GM04504 (cell line): ENCODE measurements at regions not wholly inside any gene's neighbourhood (a gene's known extent, or its start where the extent isn't known, plus 50 kb on each side); places are given as distances from the start of the nearest gene placed in this dataset.
"Not testable (repeated sequence)": the region's sequence is repeated elsewhere in the genome, so short reads cannot be mapped to it uniquely, and the experiment has no call there.

ENCODE experiments used
- DNase-seq: peaks from one replicate; pipeline ENCODE4 v3.0.0-alpha.2; 2012; ENCODE audit warnings: low read depth

DNA sequence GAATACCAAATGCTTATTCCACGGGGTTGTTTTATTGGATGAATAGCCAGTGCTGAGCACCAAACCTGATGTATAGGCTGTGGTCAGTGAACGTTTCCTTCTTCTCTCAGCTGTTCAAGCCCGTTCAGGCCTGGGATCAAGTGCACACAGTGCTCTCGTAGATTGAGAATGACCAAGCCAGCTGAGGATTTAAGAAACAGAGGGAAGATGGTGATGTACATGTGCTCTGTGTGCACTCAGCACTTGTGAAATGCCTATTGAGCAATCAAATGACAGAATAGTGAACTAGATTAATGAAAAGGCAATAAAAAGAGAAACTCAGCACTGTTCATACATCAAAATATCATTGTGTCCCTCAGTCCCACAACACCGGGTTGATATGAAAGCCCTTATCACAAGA is 302.5 kb downstream of the BMPER start:
- no peak for DNase-seq

GRCh38 chr7:34208878-34209621 is 303.7 kb downstream of the BMPER start:
- DNase-seq: no peak

GRCh38 chr7:34211018-34211417 is 305.7 kb downstream of the BMPER start:
- no peak for DNase-seq

DNA sequence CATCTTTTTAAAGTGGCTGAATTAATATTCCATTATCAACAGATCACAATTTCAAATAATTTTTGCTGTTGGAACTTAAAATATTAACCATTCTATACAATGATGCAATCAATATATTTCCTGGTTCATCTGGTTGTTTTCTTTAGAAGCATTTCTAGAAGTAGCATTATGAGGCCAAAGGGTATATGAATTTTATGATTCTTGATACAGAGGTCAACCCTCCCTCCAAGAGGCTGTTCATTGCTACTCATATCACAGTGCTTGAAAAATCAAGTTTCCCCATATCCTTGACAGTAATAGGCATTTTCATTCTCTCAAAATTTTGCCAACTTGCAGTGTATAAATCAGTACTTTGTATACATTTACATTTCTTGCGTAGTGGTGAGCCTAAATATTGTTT is 312.6 kb downstream of the BMPER start:
- no peak for DNase-seq

GRCh38 chr7:34219153-34219718 is 313.9 kb downstream of the BMPER start:
- no peak for DNase-seq

- no peak for DNase-seq
Observed at GRCh38 chr7:34220506-34221185, 315.3 kb downstream of the BMPER start.

DNA sequence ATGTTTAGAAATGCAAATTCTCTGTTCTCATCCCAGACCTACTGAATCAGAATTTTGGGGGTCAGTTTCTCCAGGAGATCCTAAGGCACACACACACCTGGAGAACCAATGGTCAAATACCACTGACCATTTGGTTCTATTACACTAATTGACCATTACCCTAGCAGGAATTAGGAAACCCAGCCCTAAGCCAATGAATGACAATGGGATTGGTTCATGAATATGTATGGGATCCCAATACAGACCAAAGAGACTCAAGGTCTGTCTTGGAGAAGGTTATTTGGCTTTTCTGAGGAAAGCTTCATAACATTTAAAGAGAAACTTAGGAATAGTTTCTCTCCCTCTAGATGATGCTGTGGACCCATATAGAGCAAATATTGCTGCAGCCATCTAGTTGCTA is 317.0 kb downstream of the BMPER start:
- no peak for DNase-seq

GRCh38 chr7:34222722-34223121 is 317.4 kb downstream of the BMPER start:
- DNase-seq: no peak

GRCh38 chr7:34224281-34224680 is 318.9 kb downstream of the BMPER start:
- no peak for DNase-seq

- DNase-seq: no peak
Observed at GRCh38 chr7:34225193-34225592, 319.9 kb downstream of the BMPER start.

DNA sequence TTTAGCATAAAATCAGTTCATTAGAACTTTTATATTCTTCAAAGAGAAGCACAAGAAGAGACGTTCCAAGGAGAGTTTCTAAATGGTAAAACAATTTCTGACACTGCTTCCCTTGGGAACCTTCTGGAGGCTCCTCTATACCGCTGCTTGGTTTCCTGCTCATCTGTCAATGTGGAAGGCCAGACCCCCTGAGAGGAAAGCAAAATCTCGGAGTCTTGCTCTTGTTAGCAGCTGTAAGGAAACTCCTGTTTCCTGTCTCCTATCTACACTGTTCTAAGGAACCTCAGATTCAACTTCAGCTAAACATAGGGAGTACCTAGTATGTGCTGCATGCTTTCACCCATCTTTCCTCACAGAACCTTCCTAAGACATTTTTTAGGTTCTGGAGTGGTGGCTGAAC is 322.2 kb downstream of the BMPER start:
- DNase-seq: no peak

DNA sequence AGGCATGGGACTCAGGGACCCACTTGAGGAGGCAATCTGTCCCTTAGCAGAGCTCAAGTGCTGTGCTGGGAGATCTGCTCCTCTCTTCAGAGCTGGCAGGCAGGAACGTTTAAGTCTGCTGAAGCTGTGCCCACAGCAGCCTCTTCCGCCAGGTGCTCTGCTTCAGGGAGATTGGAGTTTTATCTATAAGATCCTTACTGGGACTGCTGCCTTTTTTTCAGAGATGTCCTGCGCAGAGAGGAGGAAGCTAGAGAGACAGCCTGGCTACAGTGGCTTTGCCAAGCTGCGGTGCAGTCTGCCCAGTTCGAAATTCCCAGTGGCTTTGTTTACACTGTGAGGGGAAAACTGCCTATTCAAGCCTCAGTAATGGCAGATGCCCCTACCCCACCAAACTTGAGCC is 329.8 kb downstream of the BMPER start:
- DNase-seq: not testable (repeated sequence)

DNA sequence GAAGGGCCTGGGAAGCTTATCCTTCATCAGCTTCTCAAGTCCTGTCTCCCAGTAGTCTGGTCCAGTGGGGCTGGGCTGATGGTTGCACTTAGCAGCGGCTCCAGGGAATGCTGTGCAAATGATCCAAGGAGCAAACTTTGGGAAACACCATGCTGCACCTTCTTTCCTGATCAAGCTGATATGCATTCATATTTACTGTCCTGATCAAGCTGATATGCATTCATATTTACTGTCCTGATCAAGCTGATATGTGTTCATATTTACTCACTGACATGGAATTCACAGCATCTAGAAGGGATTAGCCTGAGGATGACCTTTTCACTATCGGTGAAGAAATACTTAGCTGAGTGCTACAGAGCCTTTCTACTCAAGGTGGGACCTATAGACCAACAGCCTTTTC is 330.7 kb downstream of the BMPER start:
- no peak for DNase-seq

DNA sequence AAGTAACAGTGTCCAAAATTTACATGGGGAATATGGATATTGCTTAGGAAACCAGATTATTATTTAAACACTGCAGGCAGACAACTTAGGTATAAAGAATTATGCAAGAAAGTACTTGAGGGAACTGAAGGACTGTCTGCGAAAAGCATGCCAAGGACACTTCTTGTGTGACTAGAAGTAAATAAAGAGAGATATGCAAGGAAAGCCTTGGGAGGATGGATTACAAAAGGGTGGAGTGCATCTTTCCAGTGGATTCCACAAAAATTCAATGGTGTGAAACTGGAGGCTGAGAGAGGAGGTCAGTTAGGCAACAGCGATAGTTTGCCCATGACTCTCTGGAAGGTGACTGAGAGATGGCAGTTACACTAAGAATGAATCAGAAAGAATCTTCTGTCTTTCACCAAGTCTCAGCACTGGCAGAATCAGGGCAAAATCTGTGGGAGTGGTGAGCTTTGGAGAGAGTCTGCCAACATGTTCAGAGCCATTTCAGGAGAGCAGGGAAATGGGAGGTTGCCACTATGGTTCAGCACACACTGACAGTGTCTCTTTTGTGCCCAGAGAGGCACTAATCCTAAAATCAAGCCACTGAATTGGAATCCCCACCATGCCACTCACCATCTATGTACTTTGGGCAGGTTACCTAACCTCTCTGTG is 331.6 kb downstream of the BMPER start:
- DNase-seq: no peak

DNA sequence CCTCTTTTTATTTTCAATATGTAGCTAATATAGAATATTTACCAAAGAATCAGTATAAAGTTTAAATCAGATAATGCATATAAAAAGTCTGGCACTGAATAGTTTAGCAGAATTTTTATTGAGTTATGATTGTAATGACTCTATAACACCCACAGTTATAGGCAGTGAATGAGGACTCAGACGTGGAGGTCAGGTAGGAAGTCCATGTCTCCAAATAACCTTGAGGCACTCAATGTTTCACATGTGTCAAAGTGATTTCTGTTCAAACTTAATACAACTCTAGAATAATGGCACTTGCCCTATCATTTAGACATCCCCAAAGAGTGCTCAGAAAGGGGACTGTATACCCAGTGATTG is 332.1 kb downstream of the BMPER start:
- no peak for DNase-seq

GRCh38 chr7:34240417-34240816 is 335.1 kb downstream of the BMPER start:
- DNase-seq: no peak

DNA sequence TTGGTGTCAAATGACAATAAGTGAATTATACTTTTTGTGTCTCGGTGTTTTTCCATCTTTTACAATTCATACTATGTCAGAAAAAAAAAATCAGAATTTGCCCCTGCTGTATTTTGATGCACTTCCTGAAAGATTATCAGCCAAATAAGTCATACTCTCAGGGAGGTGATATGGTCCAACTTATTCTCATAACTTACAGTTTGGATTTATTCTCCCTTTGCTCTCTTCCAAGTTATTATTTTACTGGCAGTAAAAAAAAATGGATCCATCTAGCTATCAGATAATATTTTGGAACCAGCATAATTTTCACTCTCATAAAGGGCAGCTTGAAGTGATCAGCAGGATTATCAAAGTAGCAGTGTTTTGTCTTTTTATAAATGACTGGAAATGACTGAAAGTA is 337.1 kb downstream of the BMPER start:
- no peak for DNase-seq

DNA sequence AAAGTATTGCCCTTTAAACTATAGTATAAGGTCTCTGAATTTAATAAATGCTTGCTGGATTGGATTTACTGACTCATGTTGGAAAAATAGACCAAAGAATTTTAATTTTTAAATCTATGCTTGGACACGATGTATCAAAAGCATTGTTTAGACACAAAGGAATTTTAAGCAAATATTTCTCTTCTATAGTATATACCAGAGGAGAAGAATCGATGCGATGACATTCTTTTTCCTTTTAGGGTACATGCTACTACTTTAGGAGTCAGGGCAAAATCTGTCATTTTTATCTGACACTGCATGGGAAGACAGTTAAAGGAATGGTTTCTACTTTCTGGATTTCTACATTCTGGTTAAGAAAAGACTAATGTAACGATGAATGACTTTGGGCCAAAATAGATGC is 339.9 kb downstream of the BMPER start:
- no peak for DNase-seq

GRCh38 chr7:34247468-34247867 is 342.1 kb downstream of the BMPER start:
- DNase-seq: peak; percentile 11

GRCh38 chr7:34249192-34249591 is 343.9 kb downstream of the BMPER start:
- no peak for DNase-seq

GRCh38 chr7:34260279-34260678 is 354.9 kb downstream of the BMPER start:
- peak; percentile 90 for DNase-seq

GRCh38 chr7:34263168-34263567 is 357.8 kb downstream of the BMPER start:
- no peak for DNase-seq

- no peak for DNase-seq
Observed at GRCh38 chr7:34269084-34269483, 363.7 kb downstream of the BMPER start.
